ENCODE measurements at regions not wholly inside any gene's neighbourhood (a gene's known extent, or its start where the extent isn't known, plus 50 kb on each side); places are given as distances from the start of the nearest gene placed in this dataset.

- no peak for TF ChIP-seq EZH2 (optimal IDR thresholded peaks at IDR 0.05; ENCODE audit: low read depth, low read length)
- TF ChIP-seq CTCF (IDR thresholded peaks at IDR 0.05; ENCODE audit: low read length) = no peak
- TF ChIP-seq EZH2phosphoT487 (IDR thresholded peaks at IDR 0.05; ENCODE audit: low read length) = no peak
Measured at GRCh38 chr10:65142641-65143435, 1621.6 kb downstream of the REEP3 start.

Data from MM.1S (cell line).